Activated naive CD8-positive, alpha-beta T cell treated with anti-CD3 and anti-CD28 coated beads, Interleukin-2, amount 50 U/mL, for 24 hours (primary cell): ENCODE measurements at regions not wholly inside any gene's neighbourhood (a gene's known extent, or its start where the extent isn't known, plus 50 kb on each side); places are given as distances from the start of the nearest gene placed in this dataset.
"Not testable (repeated sequence)": the region's sequence is repeated elsewhere in the genome, so short reads cannot be mapped to it uniquely, and the experiment has no call there.

Source experiments
- ATAC-seq: fragments of 150-1000 bp; cut with Tn5 transposase; one replicate; pipeline ENCODE4 v1.10.0; 2021
- DNase-seq: peaks from one replicate; pipeline ENCODE4 v3.0.0; 2021
- H3K27ac Mint-ChIP-seq: one replicate; pipeline ENCODE4 v1.8.0; 2021; ENCODE audit warnings: mild to moderate bottlenecking, mixed read lengths
- H3K27me3 Mint-ChIP-seq: one replicate; pipeline ENCODE4 v1.8.0; 2021; ENCODE audit warnings: mixed read lengths
- H3K36me3 Mint-ChIP-seq: one replicate; pipeline ENCODE4 v1.8.0; 2021; ENCODE audit warnings: low read depth, mixed read lengths
- H3K4me1 Mint-ChIP-seq: one replicate; pipeline ENCODE4 v1.8.0; 2021; ENCODE audit warnings: mixed read lengths
- H3K4me3 Mint-ChIP-seq: one replicate; pipeline ENCODE4 v1.8.0; 2021; ENCODE audit warnings: mild to moderate bottlenecking, moderate library complexity, mixed read lengths
- H3K9me3 Mint-ChIP-seq: one replicate; pipeline ENCODE4 v1.8.0; 2021; ENCODE audit warnings: mixed read lengths

- no peak for ATAC-seq
- H3K27me3 Mint-ChIP-seq, result no peaks in the 10 kb centered on the region
- H3K36me3 Mint-ChIP-seq, result no peaks in the 10 kb centered on the region
- H3K27ac Mint-ChIP-seq, result no peak overlapping the region
- no peak overlapping the region for H3K4me3 Mint-ChIP-seq
- DNase-seq, result no peak
- H3K9me3 Mint-ChIP-seq, result peaks cover 15% of the 10 kb centered on the region
- H3K4me1 Mint-ChIP-seq, result no peaks in the 10 kb centered on the region
Measured at GRCh38 chr14:82913396-82913795, 1379.7 kb upstream of the SEL1L start.

GRCh38 chr14:82915381-82915780 is 1381.7 kb upstream of the SEL1L start:
- Mint-ChIP-seq H3K4me3 (no peak overlapping the region), H3K9me3 (peaks cover 11% of the 10 kb centered on the region), H3K4me1 (no peaks in the 10 kb centered on the region), H3K27ac (no peak overlapping the region), H3K27me3 (no peaks in the 10 kb centered on the region), H3K36me3 (no peaks in the 10 kb centered on the region)
- DNase-seq (no peak), ATAC-seq (no peak)

- Mint-ChIP-seq H3K36me3 (no peaks in the 10 kb centered on the region), H3K27me3 (no peaks in the 10 kb centered on the region), H3K27ac (no peak overlapping the region), H3K9me3 (peaks cover 12% of the 10 kb centered on the region), H3K4me3 (no peak overlapping the region), H3K4me1 (no peaks in the 10 kb centered on the region)
- DNase-seq, result no peak
- no peak for ATAC-seq
Measured at GRCh38 chr14:82935691-82936090, 1402.0 kb upstream of the SEL1L start.

- Mint-ChIP-seq H3K4me3 (no peak overlapping the region), H3K4me1 (no peaks in the 10 kb centered on the region), H3K9me3 (peaks cover 9% of the 10 kb centered on the region), H3K36me3 (no peaks in the 10 kb centered on the region), H3K27ac (no peak overlapping the region), H3K27me3 (no peaks in the 10 kb centered on the region)
- no peak for DNase-seq
- ATAC-seq, result no peak
Measured at GRCh38 chr14:82951171-82951570, 1417.5 kb upstream of the SEL1L start.

- H3K27me3 Mint-ChIP-seq, result no peaks in the 10 kb centered on the region
Measured at GRCh38 chr14:82963756-82964155, 1430.1 kb upstream of the SEL1L start.

GRCh38 chr14:82987502-82988124 is 1454.0 kb upstream of the SEL1L start:
- ATAC-seq (no peak), DNase-seq (no peak)
- Mint-ChIP-seq H3K4me3 (no peak overlapping the region), H3K9me3 (peaks cover 14% of the 10 kb centered on the region), H3K4me1 (no peaks in the 10 kb centered on the region), H3K27ac (no peak overlapping the region), H3K36me3 (no peaks in the 10 kb centered on the region), H3K27me3 (no peaks in the 10 kb centered on the region)

More at GRCh38 chr14:82963756-82964155, 1430.1 kb upstream of the SEL1L start:
- Mint-ChIP-seq H3K9me3 (peaks cover 13% of the 10 kb centered on the region), H3K4me3 (no peak overlapping the region), H3K4me1 (no peaks in the 10 kb centered on the region), H3K36me3 (no peaks in the 10 kb centered on the region), H3K27ac (no peak overlapping the region)
- DNase-seq (no peak), ATAC-seq (no peak)

GRCh38 chr14:82994547-82994946 is 1460.9 kb upstream of the SEL1L start:
- not testable (repeated sequence) for DNase-seq, H3K27me3 Mint-ChIP-seq, H3K4me1 Mint-ChIP-seq, H3K9me3 Mint-ChIP-seq, H3K27ac Mint-ChIP-seq, H3K4me3 Mint-ChIP-seq, ATAC-seq, H3K36me3 Mint-ChIP-seq

GRCh38 chr14:82999802-83000201 is 1466.1 kb upstream of the SEL1L start:
- Mint-ChIP-seq H3K27me3 (no peaks in the 10 kb centered on the region), H3K4me1 (no peaks in the 10 kb centered on the region), H3K36me3 (no peaks in the 10 kb centered on the region), H3K9me3 (peaks cover 18% of the 10 kb centered on the region), H3K4me3 (no peak overlapping the region), H3K27ac (no peak overlapping the region)
- DNase-seq (no peak), ATAC-seq (no peak)

GRCh38 chr14:83004456-83005006 is 1470.9 kb upstream of the SEL1L start:
- DNase-seq (no peak), ATAC-seq (no peak)
- no peaks in the 10 kb centered on the region for H3K4me1 Mint-ChIP-seq
- H3K27me3 Mint-ChIP-seq, result no peaks in the 10 kb centered on the region
- H3K4me3 Mint-ChIP-seq, result no peak overlapping the region
- H3K36me3 Mint-ChIP-seq, result no peaks in the 10 kb centered on the region
- H3K27ac Mint-ChIP-seq, result no peak overlapping the region
- H3K9me3 Mint-ChIP-seq, result peaks cover 18% of the 10 kb centered on the region

- H3K4me1 Mint-ChIP-seq, result no peaks in the 10 kb centered on the region
- no peaks in the 10 kb centered on the region for H3K27me3 Mint-ChIP-seq
- no peak for ATAC-seq
Measured at GRCh38 chr14:83006121-83006670, 1472.5 kb upstream of the SEL1L start.

GRCh38 chr14:83007052-83007451 is 1473.4 kb upstream of the SEL1L start:
- H3K4me1 Mint-ChIP-seq, H3K4me3 Mint-ChIP-seq, H3K27me3 Mint-ChIP-seq: not testable (repeated sequence)

More at GRCh38 chr14:83006121-83006670, 1472.5 kb upstream of the SEL1L start:
- no peak for DNase-seq
- Mint-ChIP-seq H3K4me3 (no peak overlapping the region), H3K9me3 (peaks cover 16% of the 10 kb centered on the region), H3K36me3 (no peaks in the 10 kb centered on the region), H3K27ac (no peak overlapping the region)

GRCh38 chr14:83007641-83008225 is 1474.1 kb upstream of the SEL1L start:
- ATAC-seq, result no peak
- Mint-ChIP-seq H3K4me3 (no peak overlapping the region), H3K9me3 (peaks cover 19% of the 10 kb centered on the region), H3K4me1 (no peaks in the 10 kb centered on the region), H3K36me3 (no peaks in the 10 kb centered on the region), H3K27ac (no peak overlapping the region), H3K27me3 (no peaks in the 10 kb centered on the region)
- no peak for DNase-seq

More at GRCh38 chr14:83007052-83007451, 1473.4 kb upstream of the SEL1L start:
- DNase-seq, H3K36me3 Mint-ChIP-seq, ATAC-seq, H3K27ac Mint-ChIP-seq: not testable (repeated sequence)
- peaks cover 19% of the 10 kb centered on the region for H3K9me3 Mint-ChIP-seq

GRCh38 chr14:83017296-83017695 is 1483.6 kb upstream of the SEL1L start:
- Mint-ChIP-seq H3K4me1 (no peaks in the 10 kb centered on the region), H3K9me3 (peaks cover 13% of the 10 kb centered on the region), H3K36me3 (no peaks in the 10 kb centered on the region), H3K4me3 (no peak overlapping the region), H3K27ac (no peak overlapping the region), H3K27me3 (no peaks in the 10 kb centered on the region)
- no peak for DNase-seq
- no peak for ATAC-seq

- Mint-ChIP-seq H3K4me1 (no peaks in the 10 kb centered on the region), H3K4me3 (no peak overlapping the region), H3K9me3 (peaks cover 20% of the 10 kb centered on the region), H3K27ac (no peak overlapping the region), H3K27me3 (no peaks in the 10 kb centered on the region), H3K36me3 (no peaks in the 10 kb centered on the region)
- ATAC-seq, result no peak
- no peak for DNase-seq
Measured at GRCh38 chr14:83019744-83020414, 1486.2 kb upstream of the SEL1L start.

GRCh38 chr14:83021323-83021722 is 1487.7 kb upstream of the SEL1L start:
- no peak for DNase-seq
- H3K36me3 Mint-ChIP-seq, result no peaks in the 10 kb centered on the region
- H3K4me3 Mint-ChIP-seq, result no peak overlapping the region
- peaks cover 26% of the 10 kb centered on the region for H3K9me3 Mint-ChIP-seq
- H3K27ac Mint-ChIP-seq, result no peak overlapping the region
- H3K4me1 Mint-ChIP-seq, result no peaks in the 10 kb centered on the region
- H3K27me3 Mint-ChIP-seq, result no peaks in the 10 kb centered on the region
- no peak for ATAC-seq
